Ovary (tissue), 7 donors: ENCODE measurements at regions not wholly inside any gene's neighbourhood (a gene's known extent, or its start where the extent isn't known, plus 50 kb on each side); places are given as distances from the start of the nearest gene placed in this dataset.

Experiments used
- DNase-seq, 5 donors: peaks; one replicate each; pipeline ENCODE4 v3.0.0-alpha.2; 2019 to 2020
- H3K27ac ChIP-seq, 2 donors: fragments of 200-600 bp; one replicate each; pipeline versions ENCODE4 v1.5.1 to v1.8.0; 2019 to 2022
- H3K27me3 ChIP-seq: fragments of 200-600 bp; one replicate; pipeline ENCODE4 v1.8.0; 2022
- H3K36me3 ChIP-seq: fragments of 200-600 bp; sonication (generic); one replicate; pipeline ENCODE4 v1.5.1; 2019
- H3K4me1 ChIP-seq: one replicate; pipeline ENCODE4 v1.8.1; 2013; ENCODE audit warnings: mild to moderate bottlenecking, moderate library complexity; ENCODE audit not compliant: insufficient read depth
- H3K4me3 ChIP-seq: fragments of 200-600 bp; sonication (generic); one replicate; pipeline ENCODE4 v1.5.1; 2017
- H3K9me3 ChIP-seq, 2 donors: fragments of 200-600 bp in 1 of 2; sonication (generic) in 1 of 2; one replicate each; pipeline versions ENCODE4 v1.5.1 to v1.8.1; 2013 to 2019; ENCODE audit warnings: mild to moderate bottlenecking in 1 of 2, moderate library complexity in 1 of 2
- CTCF ChIP-seq, 3 donors: fragments of 450-650 bp in 2 of 3; fragments of 200-600 bp in 1 of 3; IDR thresholded peaks; one replicate each; pipeline versions ENCODE4 v1.5.1 to v1.8.0; 2016 to 2022; ENCODE audit warnings: antibody characterized with exemption in 3 of 3, mild to moderate bottlenecking in 1 of 3
- EP300 ChIP-seq: sonication (generic); formaldehyde crosslinking; IDR thresholded peaks from one replicate; pipeline ENCODE4 v1.6.1; 2017; ENCODE audit warnings: antibody characterized with exemption
- POLR2A ChIP-seq: fragments of 450-650 bp; IDR thresholded peaks from one replicate; pipeline ENCODE4 v1.6.1; 2017; ENCODE audit warnings: antibody characterized with exemption, mild to moderate bottlenecking, moderate library complexity
- WGBS, 3 donors: extraction: QIAGEN DNeasy Blood & Tissue Kit in 1 of 3; methylation state at CpG; one replicate each; pipeline versions ENCODE4 v1.1.5 to v1.1.7; 2013 to 2017; 5-methylcytosine and 5-hydroxymethylcytosine counted together
- intact Hi-C, 4 donors: fragments of 100-400 bp; cut with DNase I; formaldehyde crosslinking; loops; one replicate each; pipeline versions ENCODE4 v1.11.0 to v1.15.1; 2022 to 2023
- donor health status: DM: no; HTN: no; CAD: no; lungs with moderate emphysema.
- donor health status: DM: no; HTN: no; CAD: no.
- donor health status: Bipolar disorder and iron deficiency.
- donor health status: DM: no; HTN: no; CAD: no.
- donor health status: DM: yes; HTN: yes; CAD: no.

GRCh38 chr1:60665311-60665710 is 417.1 kb upstream of the NFIA start:
- intact Hi-C loops = no loop called here
- TF ChIP-seq EP300 (no peak), CTCF (IDR thresholded peaks at IDR 0.05) (no peak), POLR2A (no peak)
- Histone ChIP-seq H3K4me1 (no peaks in the 10 kb centered on the region), H3K9me3 (no peaks in the 10 kb centered on the region), H3K27me3 (no peaks in the 10 kb centered on the region), H3K36me3 (no peaks in the 10 kb centered on the region), H3K4me3 (no peak overlapping the region), H3K27ac (no peak overlapping the region)
- DNase-seq = no peak
- 67 to 82% (median 81%) methylated on average over 1 of the region's 1 CpG for WGBS, 3 donors

GRCh38 chr1:60664086-60664625 is 418.2 kb upstream of the NFIA start:
- no peak for TF ChIP-seq POLR2A
- no peak for TF ChIP-seq EP300
- TF ChIP-seq CTCF (IDR thresholded peaks at IDR 0.05) = no peak
- intact Hi-C loops = no loop called here
- Histone ChIP-seq H3K27ac (no peak overlapping the region), H3K36me3 (no peaks in the 10 kb centered on the region), H3K9me3 (no peaks in the 10 kb centered on the region), H3K27me3 (no peaks in the 10 kb centered on the region), H3K4me1 (no peaks in the 10 kb centered on the region), H3K4me3 (no peak overlapping the region)
- 79 to 89% (median 83%) methylated on average over 2 of the region's 2 CpGs for WGBS, 3 donors
- DNase-seq = no peak

GRCh38 chr1:60662486-60663044 is 419.8 kb upstream of the NFIA start:
- H3K4me1 ChIP-seq = no peaks in the 10 kb centered on the region
- DNase-seq = no peak
- WGBS, 3 donors = 77 to 89% (median 82%) methylated on average over 3 of the region's 3 CpGs

GRCh38 chr1:60657926-60658325 is 424.4 kb upstream of the NFIA start:
- no peaks in the 10 kb centered on the region for H3K27me3 ChIP-seq
- H3K27ac ChIP-seq = no peak overlapping the region
- DNase-seq = no peak
- no peaks in the 10 kb centered on the region for H3K4me1 ChIP-seq
- no peak overlapping the region for H3K4me3 ChIP-seq
- H3K36me3 ChIP-seq = no peaks in the 10 kb centered on the region
- intact Hi-C loops = no loop called here
- no peak for TF ChIP-seq EP300
- TF ChIP-seq CTCF (IDR thresholded peaks at IDR 0.05) = no peak
- no peak for TF ChIP-seq POLR2A
- H3K9me3 ChIP-seq = no peaks in the 10 kb centered on the region
- WGBS, 3 donors = 88 to 99% (median 91%) methylated on average over 4 of the region's 4 CpGs

More at GRCh38 chr1:60662486-60663044, 419.8 kb upstream of the NFIA start:
- no peak overlapping the region for H3K27ac ChIP-seq
- no peaks in the 10 kb centered on the region for H3K36me3 ChIP-seq
- intact Hi-C loops = no loop called here
- TF ChIP-seq POLR2A (no peak), CTCF (IDR thresholded peaks at IDR 0.05) (no peak), EP300 (no peak)
- H3K9me3 ChIP-seq = no peaks in the 10 kb centered on the region
- H3K27me3 ChIP-seq = no peaks in the 10 kb centered on the region
- H3K4me3 ChIP-seq = no peak overlapping the region
